ENCODE measurements at regions not wholly inside any gene's neighbourhood (a gene's known extent, or its start where the extent isn't known, plus 50 kb on each side); places are given as distances from the start of the nearest gene placed in this dataset.
"Not testable (repeated sequence)": the region's sequence is repeated elsewhere in the genome, so short reads cannot be mapped to it uniquely, and the experiment has no call there.

DNA sequence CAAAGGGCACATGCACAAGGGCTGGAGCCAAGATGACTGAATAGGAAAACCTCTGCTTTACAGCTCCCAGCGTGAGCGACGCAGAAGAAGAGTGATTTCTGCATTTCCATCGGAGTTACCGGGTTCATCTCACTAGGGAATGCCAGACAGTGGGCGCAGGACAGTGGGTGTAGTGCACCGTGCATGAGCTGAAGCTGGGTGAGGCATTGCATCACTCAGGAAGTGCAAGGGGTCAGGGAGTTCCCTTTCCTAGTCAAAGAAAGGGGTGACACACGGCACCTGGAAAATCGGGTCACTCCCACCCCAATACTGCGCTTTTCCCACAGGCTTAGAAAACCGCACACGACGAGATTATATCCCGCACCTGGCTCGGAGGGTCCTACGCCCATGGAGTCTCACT lies 64.5 kb upstream of the HTR1E start:
- DNase-seq, result not testable (repeated sequence)

DNA sequence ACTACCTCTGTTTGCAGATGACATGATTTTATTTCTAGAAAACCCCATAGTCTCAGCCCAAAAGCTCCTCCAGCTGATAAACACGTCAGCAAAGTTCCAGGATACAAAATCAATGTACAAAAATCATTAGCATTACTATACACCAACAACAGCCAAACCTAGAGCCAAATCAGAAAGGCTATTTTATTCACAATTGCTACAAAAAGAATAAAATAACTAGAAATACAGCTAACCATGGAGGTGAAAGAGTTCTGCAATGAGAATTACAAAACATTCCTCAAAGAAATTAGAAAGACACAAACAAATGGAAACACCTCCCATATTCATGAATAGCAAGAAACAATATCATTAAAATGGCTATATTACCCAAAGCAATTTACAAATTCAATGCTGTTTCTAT lies 65.6 kb upstream of the HTR1E start:
- DNase-seq, result no peak

DNA sequence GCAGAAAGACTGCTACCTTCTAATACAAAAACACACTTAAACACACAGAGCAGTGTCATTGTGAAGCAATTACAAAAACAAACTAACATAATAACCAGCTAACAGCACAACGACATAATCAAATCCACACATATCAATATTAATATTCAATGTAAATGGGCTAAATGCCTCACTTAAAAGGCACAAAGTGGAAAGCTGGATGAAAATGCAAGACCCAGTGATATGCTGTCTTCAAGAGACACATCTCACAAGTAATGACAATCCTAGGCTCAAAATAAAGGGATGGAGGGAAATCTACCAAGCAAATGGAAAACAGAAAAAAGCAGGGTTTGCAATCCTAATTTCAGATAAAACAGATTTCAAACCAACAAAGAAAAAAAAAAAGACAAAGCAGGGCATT lies 67.8 kb upstream of the HTR1E start:
- no peak for DNase-seq

- no peak for DNase-seq
Observed at GRCh38 chr6:86859513-86859912, 77.8 kb upstream of the HTR1E start.

DNA sequence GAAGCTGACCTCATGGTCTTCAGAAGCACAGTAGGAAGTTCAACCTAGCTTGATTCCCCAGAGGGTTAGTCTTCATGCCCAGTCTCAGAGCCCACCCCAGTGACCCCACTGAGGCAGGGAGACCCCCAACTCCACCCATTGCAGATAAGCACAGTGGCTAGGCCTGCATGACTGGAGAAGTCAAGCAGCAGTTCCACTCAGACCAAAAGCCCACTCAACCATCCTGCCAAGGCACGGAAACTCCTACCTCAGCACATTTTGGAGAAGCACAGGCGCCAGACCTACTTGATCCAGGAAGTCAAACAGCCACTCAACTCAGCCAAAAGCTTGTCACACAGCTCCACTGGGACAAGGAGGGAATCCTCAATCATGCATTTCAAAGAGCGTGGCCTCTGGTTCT lies 78.4 kb upstream of the HTR1E start:
- DNase-seq, result no peak

DNA sequence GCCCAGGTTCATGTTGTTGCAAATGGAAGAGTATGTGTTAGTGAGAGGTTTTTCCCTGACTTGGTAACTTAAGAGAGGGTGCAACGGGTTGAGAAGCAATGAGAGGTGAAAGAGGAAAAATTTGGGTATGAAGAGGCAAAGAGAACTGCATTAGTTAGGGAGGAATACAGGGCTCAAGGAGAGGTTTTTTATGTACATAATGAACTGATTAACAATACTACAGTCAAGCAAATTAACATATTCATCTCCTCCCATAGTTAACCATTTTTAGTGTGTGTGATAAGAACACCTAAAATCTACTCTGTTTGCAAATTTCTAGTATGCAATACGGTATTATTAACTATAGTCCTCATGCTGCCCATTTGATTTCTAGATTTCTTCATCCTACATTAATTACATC lies 79.5 kb upstream of the HTR1E start:
- no peak for DNase-seq

- DNase-seq, result no peak
Observed at GRCh38 chr6:86856937-86857563, 80.3 kb upstream of the HTR1E start.

DNA sequence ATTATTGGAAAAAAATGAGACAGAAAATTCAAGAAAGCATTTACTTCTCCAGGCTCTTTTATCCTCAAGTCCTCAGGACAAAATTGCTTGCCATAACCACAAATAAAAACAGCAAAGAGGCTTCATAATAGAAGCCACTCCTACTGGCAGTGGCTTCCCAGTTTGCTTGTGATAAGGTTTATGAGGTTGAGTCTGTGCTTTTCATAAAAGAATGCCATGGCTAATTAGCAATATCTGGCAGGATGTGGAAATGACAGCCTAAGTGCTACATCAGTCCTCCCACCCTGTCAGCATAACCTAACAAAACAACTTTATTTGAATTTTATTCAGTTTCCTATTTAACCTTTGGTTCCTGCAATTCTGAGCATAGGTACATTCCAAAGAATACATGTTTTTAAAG lies 80.9 kb upstream of the HTR1E start:
- DNase-seq, result no peak

GRCh38 chr6:86848986-86849385 lies 88.3 kb upstream of the HTR1E start:
- no peak for DNase-seq

- no peak for DNase-seq
Observed at GRCh38 chr6:86832686-86833085, 104.6 kb upstream of the HTR1E start.

DNA sequence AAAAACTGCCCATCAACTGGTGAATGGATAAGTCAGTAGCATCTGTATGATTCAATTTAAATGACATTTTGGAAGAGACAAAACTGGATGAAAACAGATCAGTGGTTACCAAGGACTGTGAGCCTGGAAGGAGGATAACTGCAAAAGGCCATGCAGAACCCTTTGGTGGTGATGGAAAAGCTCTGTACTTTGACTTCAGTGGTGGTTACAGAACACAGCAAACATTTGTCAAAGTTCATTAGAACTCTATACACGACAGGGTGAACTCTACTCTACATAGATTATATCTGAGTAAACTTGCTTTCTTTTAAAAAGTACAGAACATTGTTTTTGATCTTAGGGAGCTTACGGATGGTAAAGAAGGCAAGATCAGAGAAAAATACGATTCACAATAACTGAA lies 111.9 kb upstream of the HTR1E start:
- DNase-seq, result no peak

GRCh38 chr6:86822747-86823146 lies 114.6 kb upstream of the HTR1E start:
- no peak for DNase-seq

DNA sequence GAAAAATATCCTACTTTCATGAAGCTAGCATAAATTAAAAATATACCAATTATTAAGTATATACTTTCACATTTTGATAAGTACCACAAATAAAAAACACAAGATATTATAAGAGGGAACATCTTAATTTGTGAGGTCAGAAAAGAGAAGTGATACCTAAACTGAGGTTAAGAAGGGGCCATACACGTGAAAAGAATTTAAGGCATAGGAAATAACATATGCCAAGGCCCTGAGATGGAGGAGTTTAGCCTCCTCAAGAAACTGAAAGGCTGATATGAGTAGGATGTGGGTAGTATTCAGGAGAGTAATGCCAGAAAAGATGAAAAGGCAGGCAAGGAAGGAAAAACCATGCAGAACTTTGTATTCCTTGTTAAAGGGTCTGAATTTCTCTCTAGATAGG lies 116.6 kb upstream of the HTR1E start:
- DNase-seq, result no peak

DNA sequence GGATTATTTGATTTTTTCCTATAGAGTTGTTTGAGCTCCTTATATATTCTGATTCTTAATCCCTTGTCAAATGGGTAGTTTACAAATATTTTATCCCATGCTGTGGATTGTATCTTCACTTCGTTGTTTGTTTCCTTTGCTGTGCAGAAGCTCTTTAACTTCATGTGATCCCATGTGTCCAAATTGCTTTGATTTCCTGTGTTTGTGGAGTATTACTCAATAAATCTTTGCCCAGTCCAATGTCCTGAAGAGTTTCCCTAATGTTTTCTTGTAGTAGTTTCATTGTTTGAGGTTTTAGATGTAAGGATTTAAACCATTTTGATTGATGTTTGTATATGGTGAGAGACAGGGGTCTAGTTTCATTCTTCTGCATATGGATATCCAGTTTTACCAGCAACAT lies 143.7 kb upstream of the HTR1E start:
- no peak for DNase-seq

- no peak for DNase-seq
Observed at GRCh38 chr6:86791476-86791875, 145.9 kb upstream of the HTR1E start.

- no peak for DNase-seq
Observed at GRCh38 chr6:86789779-86790411, 147.4 kb upstream of the HTR1E start.

DNA sequence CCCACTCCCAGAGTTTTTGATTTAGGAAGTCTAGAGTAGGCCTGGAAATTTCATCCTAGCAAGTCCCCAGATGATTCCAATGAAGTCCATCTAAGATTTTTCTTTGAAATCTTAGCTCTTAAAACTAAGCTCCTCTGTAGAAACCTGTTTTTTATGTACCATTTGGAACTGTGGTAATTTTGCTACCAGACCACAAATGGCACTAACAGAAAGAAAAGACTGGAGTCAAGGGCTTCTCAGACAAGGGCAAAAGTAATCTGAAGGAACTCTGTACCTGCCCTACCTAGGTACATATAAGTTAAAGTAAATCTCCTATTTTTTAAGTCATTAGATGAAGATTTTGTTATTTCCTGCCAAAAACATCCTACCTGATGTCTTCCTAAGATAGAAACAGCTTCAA lies 155.0 kb upstream of the HTR1E start:
- no peak for DNase-seq

GRCh38 chr6:86780923-86781322 lies 156.4 kb upstream of the HTR1E start:
- DNase-seq, result no peak

- no peak for DNase-seq
Observed at GRCh38 chr6:86775893-86776292, 161.4 kb upstream of the HTR1E start.

GRCh38 chr6:86765211-86765610 lies 172.1 kb upstream of the HTR1E start:
- no peak for DNase-seq

DNA sequence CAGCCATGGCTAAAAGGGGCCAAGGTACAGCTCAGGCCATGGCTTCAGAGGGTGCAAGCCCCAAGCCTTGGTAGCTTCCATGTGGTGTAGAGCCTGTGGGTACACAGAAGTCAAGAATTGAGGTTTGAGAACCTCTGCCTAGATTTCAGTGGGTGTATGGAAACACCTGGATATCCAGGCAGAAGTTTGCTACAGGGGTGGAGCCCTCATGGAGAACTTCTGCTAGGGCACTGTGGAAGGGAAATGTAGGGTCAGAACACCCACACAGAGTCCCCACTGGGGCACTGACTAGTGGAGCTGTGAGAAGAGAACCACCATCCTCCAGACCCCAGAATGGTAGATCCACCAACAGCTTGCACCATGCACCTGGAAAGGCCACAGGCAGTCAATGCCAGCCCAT lies 177.4 kb upstream of the HTR1E start:
- not testable (repeated sequence) for DNase-seq

GRCh38 chr6:86756640-86757229 lies 180.6 kb upstream of the HTR1E start:
- no peak for DNase-seq

GRCh38 chr6:86744048-86744447 lies 193.3 kb upstream of the HTR1E start:
- DNase-seq, result no peak

DNA sequence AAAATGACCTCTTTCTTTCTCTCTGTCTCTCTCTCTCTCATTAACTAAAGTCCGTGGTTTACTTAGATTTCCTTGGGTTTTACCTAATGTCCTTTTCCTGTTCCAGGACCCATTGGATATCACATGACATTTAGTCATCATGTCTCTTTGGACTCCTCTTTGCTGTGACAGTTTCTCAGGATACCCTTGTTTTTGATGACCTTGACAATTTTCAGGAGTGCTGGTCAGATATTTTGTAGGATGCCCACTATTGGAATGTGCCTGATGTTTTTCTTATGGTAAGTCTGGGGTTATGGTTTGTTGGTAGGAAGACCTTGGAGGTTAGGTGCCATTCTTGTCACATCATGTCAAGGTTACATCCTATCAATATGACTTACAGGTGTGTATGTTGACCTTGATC lies 199.2 kb upstream of the HTR1E start:
- DNase-seq, result no peak

DNA sequence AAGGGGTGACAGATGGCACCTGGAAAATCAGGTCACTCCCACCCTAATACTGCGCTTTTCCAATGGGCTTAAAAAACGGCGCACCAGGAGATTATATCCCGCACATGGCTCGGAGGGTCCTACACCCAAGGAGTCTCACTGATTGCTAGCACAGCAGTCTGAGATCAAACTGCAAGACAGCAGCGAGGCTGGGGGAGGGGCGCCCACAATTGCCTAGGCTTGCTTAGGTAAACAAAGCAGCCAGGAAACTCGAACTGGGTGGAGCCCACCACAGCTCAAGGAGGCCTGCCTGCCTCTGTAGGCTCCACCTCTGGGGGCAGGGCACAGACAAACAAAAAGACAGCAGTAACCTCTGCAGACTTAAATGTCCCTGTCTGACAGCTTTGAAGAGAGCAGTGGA lies 205.7 kb upstream of the HTR1E start:
- DNase-seq, result not testable (repeated sequence)
